ENCODE measurements at regions not wholly inside any gene's neighbourhood (a gene's known extent, or its start where the extent isn't known, plus 50 kb on each side); places are given as distances from the start of the nearest gene placed in this dataset.
A peak's percentile ranks its signal among the peaks of the same experiment; 100 is the strongest.

- ChIA-PET POLR2A (interaction anchor here (1.0 to 2.6 kb wide), 8 partner anchors 9 to 81 kb away, joined by 3 to 9 read pairs (median 4); partner anchors contain the start of gene HHEX), CTCF (ENCODE audit: low intra/inter-chr PET ratio) (no interaction called here)
- H2AFZ ChIP-seq (ENCODE audit: low read depth, low read length): peak overlapping the region; percentile 68
- ATAC-seq (peak; percentile 54), FAIRE-seq (no peak), DNase-seq (ENCODE audit: extremely low read depth in 1 of 4, low spot score in 3 of 4) (peak in 3 of 4 experiments; percentile 12 to 52 (median 29))
- no peaks in the 10 kb centered on the region for H3K9me1 ChIP-seq (ENCODE audit: control insufficient read depth, insufficient read depth, low read length)
- peak overlapping the region; percentile 97 for H3K27ac ChIP-seq (ENCODE audit: extremely low read depth, low read depth, low read length)
- peaks cover 3% of the 10 kb centered on the region; the same call in 1 of the 3 replicates for H3K79me2 ChIP-seq (ENCODE audit: control insufficient read depth, insufficient read depth, low read length)
- no peaks in the 10 kb centered on the region for H3K9me3 ChIP-seq (replicated peaks; ENCODE audit: control insufficient read depth, insufficient read depth, low read depth, low read length)
- H3K27me3 ChIP-seq (ENCODE audit: control insufficient read depth in 2 of 2, insufficient read depth in 2 of 2, low read length in 2 of 2): no peaks in the 10 kb centered on the region
- H4K20me1 ChIP-seq (replicated peaks; ENCODE audit: control insufficient read depth, insufficient read depth, low read length): no peaks in the 10 kb centered on the region
- no peaks in the 10 kb centered on the region for H3K36me3 ChIP-seq (ENCODE audit: control insufficient read depth, insufficient read depth, low read length)
- peak overlapping the region; percentile 76 for H3K4me2 ChIP-seq (ENCODE audit: insufficient read depth, low read length)
- TSS peak; percentile 79 for BruUV-seq (replicated peaks)
- peak overlapping the region; percentile 18 for H3K4me3 ChIP-seq
- peak overlapping the region; percentile 73 to 79; a peak in 3 of 4 replicates for H3K9ac ChIP-seq (ENCODE audit: insufficient read depth in 1 of 2, low read depth in 2 of 2, low read length in 2 of 2)
- 0% methylated on average over 3 of the region's 3 CpGs for WGBS (ENCODE audit: insufficient coverage, low coverage, missing lambda C conversion rate)
- peaks cover 15 to 63% of the 10 kb centered on the region in 2 experiments for H3K4me1 ChIP-seq (replicated peaks in 1 of 2; ENCODE audit: control insufficient read depth in 2 of 2, insufficient read depth in 2 of 2, low read length in 2 of 2)
- intact Hi-C loops (cut with micrococcal nuclease): loop anchor here (1.0 to 2.0 kb wide), 2 partner anchors 71 to 164 kb away; partner anchors contain the start of gene KIF11
- in situ Hi-C loops (cut with MboI): loop anchor here (5.0 kb wide), 2 partner anchors 60 to 65 kb away; no protein-coding TSS in a partner anchor
- TF ChIP-seq NFE2L1 (tag; IDR thresholded peaks at IDR 0.05; ENCODE audit: borderline replicate concordance, low read depth): no peak
- no peak for TF ChIP-seq NFATC3 (IDR thresholded peaks at IDR 0.05)
- TF ChIP-seq FOXA3 (CRISPR knock-in tag; conservative IDR thresholded peaks at IDR 0.05 in 1 of 2, IDR thresholded peaks at IDR 0.05 in 1 of 2): no peak
- TF ChIP-seq JUNB (CRISPR knock-in tag; conservative IDR thresholded peaks at IDR 0.05): no peak
- TF ChIP-seq GTF2A2 (tag; IDR thresholded peaks at IDR 0.05): no peak
- no peak for TF ChIP-seq HDAC1 (IDR thresholded peaks at IDR 0.05)
- TF ChIP-seq KAT2B (IDR thresholded peaks at IDR 0.05; ENCODE audit: low read depth, low read length): no peak
- no peak for TF ChIP-seq CHD7 (IDR thresholded peaks at IDR 0.05; ENCODE audit: low read depth, low read length)
- TF ChIP-seq, protein P1, sequence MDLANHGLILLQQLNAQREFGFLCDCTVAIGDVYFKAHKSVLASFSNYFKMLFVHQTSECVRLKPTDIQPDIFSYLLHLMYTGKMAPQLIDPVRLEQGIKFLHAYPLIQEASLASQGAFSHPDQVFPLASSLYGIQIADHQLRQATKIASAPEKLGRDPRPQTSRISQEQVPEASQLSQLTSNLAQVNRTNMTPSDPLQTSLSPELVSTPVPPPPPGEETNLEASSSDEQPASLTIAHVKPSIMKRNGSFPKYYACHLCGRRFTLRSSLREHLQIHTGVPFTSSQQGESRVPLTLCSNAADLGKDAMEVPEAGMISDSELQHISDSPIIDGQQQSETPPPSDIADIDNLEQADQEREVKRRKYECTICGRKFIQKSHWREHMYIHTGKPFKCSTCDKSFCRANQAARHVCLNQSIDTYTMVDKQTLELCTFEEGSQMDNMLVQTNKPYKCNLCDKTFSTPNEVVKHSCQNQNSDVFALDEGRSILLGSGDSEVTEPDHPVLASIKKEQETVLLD (IDR thresholded peaks at IDR 0.05): no peak
- TF ChIP-seq ZNF124 (CRISPR knock-in tag; IDR thresholded peaks at IDR 0.05): no peak
- no peak for TF ChIP-seq DNMT1 (IDR thresholded peaks at IDR 0.05)
Measured at GRCh38 chr10:92757711-92758104, 68.0 kb downstream of the HHEX start.

Data from K562 (cell line).